Peyer's patch (tissue), 4 donors: ENCODE measurements at regions not wholly inside any gene's neighbourhood (a gene's known extent, or its start where the extent isn't known, plus 50 kb on each side); places are given as distances from the start of the nearest gene placed in this dataset.

Experiments used
- POLR2A ChIP-seq, 2 donors: fragments of 450-650 bp; IDR thresholded peaks; one replicate each; pipeline ENCODE4 v1.5.1; 2017; ENCODE audit warnings: antibody characterized with exemption in 2 of 2, mild to moderate bottlenecking in 2 of 2, moderate library complexity in 2 of 2
- TF ChIP-seq, protein P1 (sequence below), 6 experiments: fragments of 450-650 bp in 4 of 6; fragments of 200-600 bp in 2 of 6; sonication (generic) in 1 of 6; IDR thresholded peaks; one replicate each; pipeline ENCODE4 v1.5.1; 2017 to 2019; ENCODE audit warnings: antibody characterized with exemption in 6 of 6, mild to moderate bottlenecking in 3 of 6, moderate library complexity in 1 of 6

GRCh38 chr7:63112764-63113712 lies 885.6 kb upstream of the ZNF722 start:
- TF ChIP-seq, protein P1, sequence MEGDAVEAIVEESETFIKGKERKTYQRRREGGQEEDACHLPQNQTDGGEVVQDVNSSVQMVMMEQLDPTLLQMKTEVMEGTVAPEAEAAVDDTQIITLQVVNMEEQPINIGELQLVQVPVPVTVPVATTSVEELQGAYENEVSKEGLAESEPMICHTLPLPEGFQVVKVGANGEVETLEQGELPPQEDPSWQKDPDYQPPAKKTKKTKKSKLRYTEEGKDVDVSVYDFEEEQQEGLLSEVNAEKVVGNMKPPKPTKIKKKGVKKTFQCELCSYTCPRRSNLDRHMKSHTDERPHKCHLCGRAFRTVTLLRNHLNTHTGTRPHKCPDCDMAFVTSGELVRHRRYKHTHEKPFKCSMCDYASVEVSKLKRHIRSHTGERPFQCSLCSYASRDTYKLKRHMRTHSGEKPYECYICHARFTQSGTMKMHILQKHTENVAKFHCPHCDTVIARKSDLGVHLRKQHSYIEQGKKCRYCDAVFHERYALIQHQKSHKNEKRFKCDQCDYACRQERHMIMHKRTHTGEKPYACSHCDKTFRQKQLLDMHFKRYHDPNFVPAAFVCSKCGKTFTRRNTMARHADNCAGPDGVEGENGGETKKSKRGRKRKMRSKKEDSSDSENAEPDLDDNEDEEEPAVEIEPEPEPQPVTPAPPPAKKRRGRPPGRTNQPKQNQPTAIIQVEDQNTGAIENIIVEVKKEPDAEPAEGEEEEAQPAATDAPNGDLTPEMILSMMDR (IDR thresholded peaks at IDR 0.05): no peak
- TF ChIP-seq POLR2A (IDR thresholded peaks at IDR 0.05): no peak
